ENCODE measurements at regions not wholly inside any gene's neighbourhood (a gene's known extent, or its start where the extent isn't known, plus 50 kb on each side); places are given as distances from the start of the nearest gene placed in this dataset.

- Histone ChIP-seq H3K36me3 (replicated peaks in 1 of 2; ENCODE audit: control insufficient read depth in 1 of 2, insufficient read depth in 2 of 2, low read length in 1 of 2) (no peaks in the 10 kb centered on the region), H3K9me3 (no peaks in the 10 kb centered on the region), H3K4me2 (no peak overlapping the region), H3K27me3 (ENCODE audit: insufficient read depth) (no peaks in the 10 kb centered on the region), H3K27ac (ENCODE audit: low read depth in 2 of 2, low read length in 1 of 2) (no peak overlapping the region), H2AFZ (ENCODE audit: low read depth) (no peak overlapping the region), H3K4me3 (ENCODE audit: low read depth in 2 of 2, low read length in 1 of 2) (no peak overlapping the region), H3F3A (replicated peaks; ENCODE audit: insufficient read depth) (no peaks in the 10 kb centered on the region), H3K9me2 (no peaks in the 10 kb centered on the region), H3K4me1 (ENCODE audit: control insufficient read depth in 1 of 2, insufficient read depth in 2 of 2, low read depth in 1 of 2, low read length in 1 of 2) (peaks cover 0 to 44% of the 10 kb centered on the region in 2 experiments; a peak in 2 of 4 replicates), H4K20me1 (ENCODE audit: insufficient read depth) (no peaks in the 10 kb centered on the region), H3K9ac (no peak overlapping the region), H3K79me2 (ENCODE audit: insufficient read depth) (no peaks in the 10 kb centered on the region)
- TF ChIP-seq MEF2A (IDR thresholded peaks at IDR 0.05; ENCODE audit: borderline replicate concordance, low read depth) = no peak
- TF ChIP-seq GATA2 (CRISPR knock-in tag; IDR thresholded peaks at IDR 0.05) = no peak
- TF ChIP-seq YY1 (IDR thresholded peaks at IDR 0.05; ENCODE audit: low read depth) = no peak
- TF ChIP-seq JUND (IDR thresholded peaks at IDR 0.05) = no peak
- no peak for DNase-seq
- POLR2A ChIA-PET = no interaction called here
- 73% methylated on average over 1 of the region's 1 CpG for WGBS (ENCODE audit: low lambda C conversion rate)
- CTCF ChIA-PET = no interaction called here
Observed at GRCh38 chr10:78572565-78572964, 496.2 kb upstream of the ZMIZ1 start.

- H3K9me2 ChIP-seq = no peaks in the 10 kb centered on the region
- H3F3A ChIP-seq (replicated peaks; ENCODE audit: insufficient read depth) = no peaks in the 10 kb centered on the region
- H3K4me1 ChIP-seq (ENCODE audit: control insufficient read depth in 1 of 2, insufficient read depth in 2 of 2, low read depth in 1 of 2, low read length in 1 of 2) = peaks cover 0 to 47% of the 10 kb centered on the region in 2 experiments; a peak in 2 of 4 replicates
- no peaks in the 10 kb centered on the region for H3K36me3 ChIP-seq (replicated peaks in 1 of 2; ENCODE audit: control insufficient read depth in 1 of 2, insufficient read depth in 2 of 2, low read length in 1 of 2)
- no peaks in the 10 kb centered on the region for H4K20me1 ChIP-seq (ENCODE audit: insufficient read depth)
- WGBS (ENCODE audit: low lambda C conversion rate) = 85% methylated on average over 6 of the region's 7 CpGs
- H2AFZ ChIP-seq (ENCODE audit: low read depth) = no peak overlapping the region
- H3K27me3 ChIP-seq (ENCODE audit: insufficient read depth) = no peaks in the 10 kb centered on the region
- no peak for DNase-seq
- H3K9me3 ChIP-seq = no peaks in the 10 kb centered on the region
- H3K4me3 ChIP-seq (ENCODE audit: low read depth in 2 of 2, low read length in 1 of 2) = no peak overlapping the region
- H3K79me2 ChIP-seq (ENCODE audit: insufficient read depth) = no peaks in the 10 kb centered on the region
- H3K4me2 ChIP-seq = no peak overlapping the region
- no peak overlapping the region for H3K9ac ChIP-seq
- TF ChIP-seq SMC3 (IDR thresholded peaks at IDR 0.05; ENCODE audit: low read depth, low read length) (no peak), TAF1 (IDR thresholded peaks at IDR 0.05; ENCODE audit: borderline replicate concordance, low read depth, low read length) (no peak), SIN3A (IDR thresholded peaks at IDR 0.05; ENCODE audit: borderline replicate concordance, low read depth, low read length) (no peak), YY1 (IDR thresholded peaks at IDR 0.05; ENCODE audit: low read depth) (no peak), GATA2 (CRISPR knock-in tag; IDR thresholded peaks at IDR 0.05) (no peak)
- no peak overlapping the region for H3K27ac ChIP-seq (ENCODE audit: low read depth in 2 of 2, low read length in 1 of 2)
- ChIA-PET CTCF (no interaction called here), POLR2A (no interaction called here)
Observed at GRCh38 chr10:78574547-78574946, 494.2 kb upstream of the ZMIZ1 start.

GRCh38 chr10:78575400-78575799 lies 493.4 kb upstream of the ZMIZ1 start:
- H3K4me3 ChIP-seq (ENCODE audit: low read depth in 2 of 2, low read length in 1 of 2) = no peak overlapping the region
- TF ChIP-seq RFX5 (IDR thresholded peaks at IDR 0.05; ENCODE audit: low read length) (no peak), GABPA (IDR thresholded peaks at IDR 0.05; ENCODE audit: low read depth) (no peak), ELF1 (IDR thresholded peaks at IDR 0.05) (no peak), NRF1 (IDR thresholded peaks at IDR 0.05; ENCODE audit: low read depth, low read length) (no peak), TEAD4 (IDR thresholded peaks at IDR 0.05; ENCODE audit: borderline replicate concordance, insufficient read depth) (no peak), RCOR1 (IDR thresholded peaks at IDR 0.05; ENCODE audit: low read length) (no peak)
- POLR2A ChIA-PET = no interaction called here

More at GRCh38 chr10:78575400-78575799, 493.4 kb upstream of the ZMIZ1 start:
- H3K9ac ChIP-seq = no peak overlapping the region
- H3K9me3 ChIP-seq = no peaks in the 10 kb centered on the region
- CTCF ChIA-PET = interaction anchor here (1.0 to 1.4 kb wide), 3 partner anchors 11 to 230 kb away, joined by 3 to 4 read pairs (median 3); no protein-coding TSS in a partner anchor
- H3K4me1 ChIP-seq (ENCODE audit: control insufficient read depth in 1 of 2, insufficient read depth in 2 of 2, low read depth in 1 of 2, low read length in 1 of 2) = peaks cover 0 to 53% of the 10 kb centered on the region in 2 experiments; a peak in 2 of 4 replicates
- H2AFZ ChIP-seq (ENCODE audit: low read depth) = no peak overlapping the region
- H3K27me3 ChIP-seq (ENCODE audit: insufficient read depth) = no peaks in the 10 kb centered on the region
- DNase-seq = no peak
- no peak overlapping the region for H3K4me2 ChIP-seq
- H3K9me2 ChIP-seq = no peaks in the 10 kb centered on the region
- H4K20me1 ChIP-seq (ENCODE audit: insufficient read depth) = no peaks in the 10 kb centered on the region
- 57% methylated on average over 6 of the region's 6 CpGs for WGBS (ENCODE audit: low lambda C conversion rate)
- no peaks in the 10 kb centered on the region for H3F3A ChIP-seq (replicated peaks; ENCODE audit: insufficient read depth)
- no peak overlapping the region for H3K27ac ChIP-seq (ENCODE audit: low read depth in 2 of 2, low read length in 1 of 2)
- H3K36me3 ChIP-seq (replicated peaks in 1 of 2; ENCODE audit: control insufficient read depth in 1 of 2, insufficient read depth in 2 of 2, low read length in 1 of 2) = no peaks in the 10 kb centered on the region
- H3K79me2 ChIP-seq (ENCODE audit: insufficient read depth) = no peaks in the 10 kb centered on the region
